Trophoblast cell (in vitro differentiated cells and primary cell): ENCODE measurements at regions not wholly inside any gene's neighbourhood (a gene's known extent, or its start where the extent isn't known, plus 50 kb on each side); places are given as distances from the start of the nearest gene placed in this dataset.

ENCODE experiments used
- DNase-seq, 2 donors: peaks; one replicate each; pipeline ENCODE4 v3.0.0-alpha.2; 2016
- H2AFZ ChIP-seq: 2 replicates; pipeline ENCODE4 v1.6.1; 2013; ENCODE audit warnings: low read length, moderate library complexity, mild to moderate bottlenecking; ENCODE audit not compliant: insufficient read depth, poor library complexity
- H2AK5ac ChIP-seq: 2 replicates; pipeline ENCODE4 v1.6.1; 2013; ENCODE audit warnings: mild to moderate bottlenecking, low read length
- H2BK120ac ChIP-seq: 2 replicates; pipeline ENCODE4 v1.6.1; 2013; ENCODE audit warnings: low read length, mild to moderate bottlenecking, moderate library complexity; ENCODE audit not compliant: insufficient read depth, poor library complexity
- H2BK12ac ChIP-seq: 2 replicates; pipeline ENCODE4 v1.6.1; 2013; ENCODE audit warnings: mild to moderate bottlenecking, low read length, moderate library complexity
- H2BK5ac ChIP-seq: 2 replicates; pipeline ENCODE4 v1.6.1; 2013; ENCODE audit warnings: low read length, low read depth, moderate library complexity, mild to moderate bottlenecking; ENCODE audit not compliant: poor library complexity
- H3K14ac ChIP-seq: 2 replicates; pipeline ENCODE4 v1.6.1; 2013; ENCODE audit warnings: mild to moderate bottlenecking, low read length
- H3K18ac ChIP-seq: 2 replicates; pipeline ENCODE4 v1.6.1; 2013; ENCODE audit warnings: mild to moderate bottlenecking, low read length
- H3K23ac ChIP-seq: 2 replicates; pipeline ENCODE4 v1.6.1; 2013; ENCODE audit warnings: low read length
- H3K27ac ChIP-seq: 2 replicates; pipeline ENCODE4 v1.5.1; 2013; ENCODE audit warnings: low read depth, mild to moderate bottlenecking, inconsistent platforms, low read length, moderate library complexity
- H3K27me3 ChIP-seq: 2 replicates; pipeline ENCODE4 v1.6.1; 2013; ENCODE audit warnings: inconsistent platforms, mild to moderate bottlenecking, low read length, moderate library complexity; ENCODE audit not compliant: insufficient read depth
- H3K36me3 ChIP-seq, 2 experiments: 1 replicate in 1 of 2; 2 replicates in 1 of 2; pipeline ENCODE4 v1.6.1; 2013; ENCODE audit warnings: low read length in 2 of 2, mild to moderate bottlenecking in 2 of 2, moderate library complexity in 1 of 2; ENCODE audit not compliant: insufficient read depth in 2 of 2, control insufficient read depth in 1 of 2
- H3K4ac ChIP-seq: 2 replicates; pipeline ENCODE4 v1.6.1; 2013; ENCODE audit warnings: low read depth, mild to moderate bottlenecking, low read length, moderate library complexity
- H3K4me1 ChIP-seq, 2 experiments: 1 replicate in 1 of 2; 2 replicates in 1 of 2; pipeline ENCODE4 v1.6.1; 2013; ENCODE audit warnings: low read length in 2 of 2, mild to moderate bottlenecking in 2 of 2, moderate library complexity in 1 of 2; ENCODE audit not compliant: insufficient read depth in 2 of 2, control insufficient read depth in 1 of 2
- H3K4me2 ChIP-seq: 2 replicates; pipeline ENCODE4 v1.6.1; 2013; ENCODE audit warnings: inconsistent platforms, mild to moderate bottlenecking, low read length, moderate library complexity
- H3K4me3 ChIP-seq: 2 replicates; pipeline ENCODE4 v1.5.1; 2013; ENCODE audit warnings: mild to moderate bottlenecking, low read depth, low read length, inconsistent platforms
- H3K79me1 ChIP-seq: one replicate; pipeline ENCODE4 v1.6.1; 2013; ENCODE audit warnings: low read length
- H3K79me2 ChIP-seq: 2 replicates; pipeline ENCODE4 v1.6.1; 2013; ENCODE audit warnings: low read length, mild to moderate bottlenecking; ENCODE audit not compliant: control insufficient read depth, insufficient read depth, poor library complexity
- H3K9ac ChIP-seq: 2 replicates; pipeline ENCODE4 v1.6.1; 2013; ENCODE audit warnings: mild to moderate bottlenecking, low read length
- H3K9me3 ChIP-seq: 2 replicates; pipeline ENCODE4 v1.6.1; 2013; ENCODE audit warnings: low read depth, mild to moderate bottlenecking, control low read depth, inconsistent platforms, low read length; ENCODE audit not compliant: insufficient read depth
- H4K12ac ChIP-seq: 2 replicates; pipeline ENCODE4 v1.6.1; 2013; ENCODE audit warnings: low read depth, mild to moderate bottlenecking, low read length, moderate library complexity
- H4K8ac ChIP-seq: 2 replicates; pipeline ENCODE4 v1.6.1; 2013; ENCODE audit warnings: low read depth, mild to moderate bottlenecking, low read length, moderate library complexity
- H4K91ac ChIP-seq: one replicate; pipeline ENCODE4 v1.6.1; 2013; ENCODE audit warnings: low read depth, mild to moderate bottlenecking, low read length, moderate library complexity
- WGBS: extraction: QIAGEN DNeasy Blood & Tissue Kit; methylation state at CpG from one replicate; pipeline ENCODE4 v1.1.7; 2013; ENCODE audit warnings: missing lambda C conversion rate; ENCODE audit not compliant: insufficient read length, insufficient coverage; ENCODE audit errors: extremely low coverage; 5-methylcytosine and 5-hydroxymethylcytosine counted together

DNA sequence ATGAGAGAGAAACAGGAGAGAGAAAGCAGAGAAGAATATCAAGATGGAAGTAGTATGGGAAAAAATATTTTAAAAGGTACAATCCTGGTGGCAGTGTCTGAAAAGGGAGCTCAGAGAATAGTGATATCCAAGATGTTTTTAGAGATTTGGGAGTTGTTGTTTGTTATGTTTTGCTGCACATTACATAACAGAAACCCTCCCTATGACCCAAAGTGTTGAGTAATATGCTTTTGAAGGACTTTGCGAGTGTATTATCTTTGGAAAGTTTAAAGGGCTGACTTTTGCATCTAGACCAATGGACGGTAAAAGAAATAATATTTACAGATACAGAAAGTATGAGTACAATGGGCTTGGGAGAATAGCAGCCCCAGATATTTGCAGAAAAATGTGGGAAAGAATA lies 759.7 kb downstream of the NTRK3 start:
- Histone ChIP-seq H3K36me3 (no peaks in the 10 kb centered on the region), H3K9ac (no peak overlapping the region), H3K79me2 (no peaks in the 10 kb centered on the region), H3K27me3 (no peaks in the 10 kb centered on the region), H3K79me1 (no peaks in the 10 kb centered on the region), H3K27ac (no peak overlapping the region), H2BK12ac (no peak overlapping the region), H3K14ac (no peak overlapping the region), H3K23ac (no peak overlapping the region), H2BK5ac (no peak overlapping the region), H3K4ac (no peak overlapping the region), H3K18ac (no peak overlapping the region), H2AFZ (no peak overlapping the region), H2AK5ac (no peak overlapping the region), H3K9me3 (no peaks in the 10 kb centered on the region), H4K8ac (no peak overlapping the region), H4K91ac (no peak overlapping the region), H4K12ac (no peak overlapping the region), H2BK120ac (no peak overlapping the region), H3K4me2 (no peak overlapping the region), H3K4me1 (no peaks in the 10 kb centered on the region), H3K4me3 (no peak overlapping the region)
- no peak for DNase-seq
- no CpG with 5 or more reads among the region's 2 CpGs for WGBS

DNA sequence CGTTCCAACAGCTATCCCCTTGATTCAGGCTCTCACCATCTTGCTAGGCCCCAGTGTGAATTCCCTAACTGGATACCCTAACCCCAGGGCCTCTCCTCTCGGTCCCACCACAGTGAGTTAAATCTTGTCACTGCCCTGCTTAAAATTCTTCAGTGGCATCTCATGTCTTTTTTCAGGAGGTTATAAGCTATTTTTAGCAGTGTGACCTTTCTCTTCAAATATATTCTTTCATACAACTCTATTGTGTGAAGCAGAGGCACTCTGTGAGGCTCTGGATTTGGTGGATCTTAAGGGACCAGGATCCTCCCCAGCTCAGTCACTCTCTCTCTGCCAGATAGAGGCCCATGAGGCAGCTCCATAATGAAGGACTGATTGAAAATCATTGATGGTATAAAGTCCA lies 760.4 kb downstream of the NTRK3 start:
- H3K23ac ChIP-seq = no peak overlapping the region
- H3K9ac ChIP-seq = no peak overlapping the region
- H3K4me1 ChIP-seq = no peaks in the 10 kb centered on the region
- no peaks in the 10 kb centered on the region for H3K36me3 ChIP-seq
- H3K4ac ChIP-seq = no peak overlapping the region
- no peak overlapping the region for H2BK12ac ChIP-seq
- H3K18ac ChIP-seq = no peak overlapping the region
- no CpG with 5 or more reads among the region's 2 CpGs for WGBS
- H3K4me3 ChIP-seq = no peak overlapping the region
- H3K9me3 ChIP-seq = no peaks in the 10 kb centered on the region
- no peak overlapping the region for H2AFZ ChIP-seq
- H4K12ac ChIP-seq = no peak overlapping the region
- H3K27me3 ChIP-seq = no peaks in the 10 kb centered on the region
- H2AK5ac ChIP-seq = no peak overlapping the region
- H3K4me2 ChIP-seq = no peak overlapping the region
- H3K27ac ChIP-seq = no peak overlapping the region
- H3K14ac ChIP-seq = no peak overlapping the region
- DNase-seq = no peak
- no peak overlapping the region for H4K8ac ChIP-seq
- no peaks in the 10 kb centered on the region for H3K79me1 ChIP-seq
- no peaks in the 10 kb centered on the region for H3K79me2 ChIP-seq
- no peak overlapping the region for H4K91ac ChIP-seq
- no peak overlapping the region for H2BK5ac ChIP-seq
- H2BK120ac ChIP-seq = no peak overlapping the region

DNA sequence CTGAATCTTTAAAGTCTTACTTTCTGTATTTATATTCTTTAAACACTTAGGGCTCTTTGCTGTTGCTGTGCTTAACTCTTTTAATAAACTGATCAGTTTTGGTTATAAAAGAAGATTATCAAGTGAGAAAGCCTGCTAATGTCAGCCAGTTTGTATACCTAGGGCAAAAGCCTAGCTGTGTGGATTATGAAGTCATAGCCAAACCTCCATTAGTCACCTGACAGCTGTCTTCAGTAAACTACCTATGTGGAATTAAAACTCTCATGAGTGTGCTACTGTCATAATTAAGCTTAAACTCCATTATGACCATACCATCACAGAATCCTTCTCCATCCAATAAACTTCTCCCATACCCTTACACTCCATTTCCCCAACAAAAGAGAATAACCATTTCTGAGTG lies 762.7 kb downstream of the NTRK3 start:
- Histone ChIP-seq H3K4me2 (no peak overlapping the region), H2AFZ (no peak overlapping the region), H3K4me1 (no peaks in the 10 kb centered on the region), H3K23ac (no peak overlapping the region), H3K9me3 (no peaks in the 10 kb centered on the region), H3K27ac (no peak overlapping the region), H3K79me1 (no peaks in the 10 kb centered on the region), H2AK5ac (no peak overlapping the region), H4K12ac (no peak overlapping the region), H2BK12ac (no peak overlapping the region), H3K14ac (no peak overlapping the region), H4K8ac (no peak overlapping the region), H3K18ac (no peak overlapping the region), H3K36me3 (no peaks in the 10 kb centered on the region), H2BK120ac (no peak overlapping the region), H3K4me3 (no peak overlapping the region), H3K79me2 (no peaks in the 10 kb centered on the region), H3K4ac (no peak overlapping the region), H3K9ac (no peak overlapping the region), H4K91ac (no peak overlapping the region), H3K27me3 (no peaks in the 10 kb centered on the region), H2BK5ac (no peak overlapping the region)
- no peak for DNase-seq

DNA sequence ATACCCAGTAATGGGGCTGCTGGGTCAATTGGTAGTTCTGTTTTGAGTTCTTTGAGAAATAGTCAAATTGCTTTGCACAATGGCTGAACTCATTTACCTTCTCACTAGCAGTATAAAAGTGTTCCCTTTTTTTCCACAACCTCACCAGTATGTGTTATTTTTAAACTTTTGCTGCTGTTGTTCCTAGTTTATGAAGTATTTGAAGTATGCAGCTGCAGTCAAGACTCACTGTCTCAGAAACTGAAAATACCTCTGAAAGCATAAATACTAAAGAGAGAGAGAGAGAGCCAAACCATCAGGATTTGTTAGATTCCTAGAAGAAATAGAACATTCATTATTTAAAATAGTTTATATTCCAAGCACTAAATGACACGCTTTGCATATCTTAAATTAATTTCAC lies 764.2 kb downstream of the NTRK3 start:
- no peak overlapping the region for H3K18ac ChIP-seq
- no peak overlapping the region for H2BK5ac ChIP-seq
- no peak overlapping the region for H3K4me2 ChIP-seq
- no peaks in the 10 kb centered on the region for H3K9me3 ChIP-seq
- H3K79me2 ChIP-seq = no peaks in the 10 kb centered on the region
- H3K4ac ChIP-seq = no peak overlapping the region
- H3K4me3 ChIP-seq = no peak overlapping the region
- H2AFZ ChIP-seq = no peak overlapping the region
- no peak for DNase-seq
- H3K27ac ChIP-seq = no peak overlapping the region
- no peak overlapping the region for H3K9ac ChIP-seq
- no peak overlapping the region for H4K91ac ChIP-seq
- H3K79me1 ChIP-seq = no peaks in the 10 kb centered on the region
- no peak overlapping the region for H3K23ac ChIP-seq
- no peak overlapping the region for H2BK120ac ChIP-seq
- H4K8ac ChIP-seq = no peak overlapping the region
- H3K27me3 ChIP-seq = no peaks in the 10 kb centered on the region
- no peak overlapping the region for H2AK5ac ChIP-seq
- H3K36me3 ChIP-seq = no peaks in the 10 kb centered on the region
- WGBS = no CpG with 5 or more reads among the region's 1 CpG
- no peak overlapping the region for H4K12ac ChIP-seq
- H3K4me1 ChIP-seq = no peaks in the 10 kb centered on the region
- no peak overlapping the region for H3K14ac ChIP-seq
- H2BK12ac ChIP-seq = no peak overlapping the region

DNA sequence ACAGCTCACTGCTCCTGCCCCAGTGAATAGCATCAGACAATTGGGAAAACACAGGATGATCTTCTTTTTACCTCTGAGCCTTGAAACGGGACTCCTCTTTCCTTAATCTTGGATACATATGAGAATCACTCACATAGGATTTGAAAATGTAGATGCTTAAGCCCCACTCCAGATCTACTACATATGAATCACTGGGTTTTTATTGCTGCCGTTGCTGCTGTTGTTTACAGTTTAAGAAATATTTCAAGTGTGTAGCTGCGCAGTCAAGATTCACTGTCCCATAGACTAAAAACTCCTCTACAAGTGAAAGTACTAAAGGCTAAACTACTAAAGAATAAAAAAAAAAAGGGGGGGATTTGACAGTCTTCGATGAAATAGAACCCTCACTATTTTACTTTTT lies 765.9 kb downstream of the NTRK3 start:
- Histone ChIP-seq H3K9ac (no peak overlapping the region), H3K4me1 (no peaks in the 10 kb centered on the region), H3K79me1 (no peaks in the 10 kb centered on the region), H3K18ac (no peak overlapping the region), H3K4me2 (no peak overlapping the region), H3K9me3 (no peaks in the 10 kb centered on the region), H2AK5ac (no peak overlapping the region), H4K91ac (no peak overlapping the region), H3K23ac (no peak overlapping the region), H3K14ac (no peak overlapping the region), H3K36me3 (no peaks in the 10 kb centered on the region), H3K4me3 (no peak overlapping the region), H2BK12ac (no peak overlapping the region), H4K8ac (no peak overlapping the region), H4K12ac (no peak overlapping the region), H3K27ac (no peak overlapping the region), H3K4ac (no peak overlapping the region), H3K27me3 (no peaks in the 10 kb centered on the region), H2BK120ac (no peak overlapping the region), H2AFZ (no peak overlapping the region), H2BK5ac (no peak overlapping the region), H3K79me2 (no peaks in the 10 kb centered on the region)
- WGBS = no CpG with 5 or more reads among the region's 4 CpGs
- no peak for DNase-seq
